KMS-11 (cell line): ENCODE measurements at regions not wholly inside any gene's neighbourhood (a gene's known extent, or its start where the extent isn't known, plus 50 kb on each side); places are given as distances from the start of the nearest gene placed in this dataset.

Experiments
- H2AFZ ChIP-seq: fragments of 200-600 bp; sonication (generic); 2 replicates; pipeline ENCODE4 v1.6.1; 2016; ENCODE audit warnings: antibody characterized with exemption, mixed run types, low read depth
- H3K27ac ChIP-seq: fragments of 200-600 bp; sonication (generic); 2 replicates; pipeline ENCODE4 v1.6.1; 2016; ENCODE audit warnings: mild to moderate bottlenecking, mixed run types
- H3K27me3 ChIP-seq: fragments of 200-600 bp; sonication (generic); 2 replicates; pipeline ENCODE4 v1.6.1; 2017; ENCODE audit warnings: mild to moderate bottlenecking, low read depth, mixed run types, moderate library complexity; ENCODE audit not compliant: insufficient read depth
- H3K36me3 ChIP-seq: fragments of 200-600 bp; sonication (generic); 2 replicates; pipeline ENCODE4 v1.6.1; 2017; ENCODE audit warnings: mild to moderate bottlenecking, mixed run types; ENCODE audit not compliant: insufficient read depth
- H3K4me1 ChIP-seq: fragments of 200-600 bp; sonication (generic); 2 replicates; pipeline ENCODE4 v1.6.1; 2016; ENCODE audit warnings: mild to moderate bottlenecking, low read depth, mixed run types; ENCODE audit not compliant: poor library complexity, severe bottlenecking
- H3K4me2 ChIP-seq: fragments of 200-600 bp; sonication (generic); 2 replicates; pipeline ENCODE4 v1.7.0; 2016; ENCODE audit warnings: mild to moderate bottlenecking, mixed run types
- H3K4me3 ChIP-seq: fragments of 200-600 bp; sonication (generic); IDR thresholded peaks from 2 replicates; pipeline ENCODE4 v1.6.1; 2017; ENCODE audit warnings: low read depth, low read length, mixed read lengths; ENCODE audit not compliant: insufficient read depth
- H3K79me2 ChIP-seq: fragments of 200-600 bp; sonication (generic); 2 replicates; pipeline ENCODE4 v1.6.1; 2016; ENCODE audit warnings: low read depth, mixed run types; ENCODE audit not compliant: insufficient read depth
- H3K9ac ChIP-seq: fragments of 200-600 bp; sonication (generic); 2 replicates; pipeline ENCODE4 v1.6.1; 2016; ENCODE audit warnings: mild to moderate bottlenecking, mixed run types
- H4K20me1 ChIP-seq: fragments of 200-600 bp; sonication (generic); 2 replicates; pipeline ENCODE4 v1.6.1; 2016; ENCODE audit warnings: mild to moderate bottlenecking, mixed run types; ENCODE audit not compliant: insufficient read depth
- CTCF ChIP-seq: fragments of 200-600 bp; sonication (generic); conservative IDR thresholded peaks from 2 replicates; pipeline ENCODE4 v1.6.1; 2017; ENCODE audit warnings: low read depth, mild to moderate bottlenecking, antibody characterized with exemption, low read length, moderate library complexity, mixed read lengths

DNA sequence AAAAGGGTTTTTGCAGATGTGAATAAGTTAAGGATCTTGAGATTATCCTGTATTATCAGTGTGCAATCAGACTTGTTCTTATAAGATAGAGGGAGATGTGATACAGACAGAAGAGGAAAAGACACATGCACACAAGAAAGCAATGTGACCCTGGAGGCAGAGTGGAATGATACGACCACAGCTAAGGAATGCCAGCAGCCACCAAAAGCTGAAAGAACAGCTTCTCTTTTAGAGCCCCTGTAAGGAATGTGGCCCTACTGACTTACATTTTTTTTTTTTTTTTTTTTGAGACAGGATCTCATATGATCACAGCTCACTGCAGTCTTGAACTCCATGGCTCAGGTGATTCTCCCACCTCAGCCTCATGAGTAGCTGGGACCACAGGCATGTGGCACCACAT, 62.3 kb upstream of the CNTNAP4 start:
- no peak overlapping the region for H2AFZ ChIP-seq
- H3K27ac ChIP-seq = no peak overlapping the region
- no peak overlapping the region for H3K9ac ChIP-seq
- no peak overlapping the region for H3K4me2 ChIP-seq
- TF ChIP-seq CTCF = no peak
- H3K36me3 ChIP-seq = no peaks in the 10 kb centered on the region
- H3K27me3 ChIP-seq = no peaks in the 10 kb centered on the region
- no peak overlapping the region for H3K4me3 ChIP-seq
- H4K20me1 ChIP-seq = no peaks in the 10 kb centered on the region
- no peaks in the 10 kb centered on the region for H3K4me1 ChIP-seq
- no peaks in the 10 kb centered on the region for H3K79me2 ChIP-seq

GRCh38 chr16:76222087-76222486, 55.1 kb upstream of the CNTNAP4 start:
- H3K4me2 ChIP-seq = no peak overlapping the region
- H2AFZ ChIP-seq = no peak overlapping the region
- no peak overlapping the region for H3K4me3 ChIP-seq
- no peaks in the 10 kb centered on the region for H4K20me1 ChIP-seq
- no peak overlapping the region for H3K9ac ChIP-seq
- no peaks in the 10 kb centered on the region for H3K79me2 ChIP-seq
- H3K27me3 ChIP-seq = no peaks in the 10 kb centered on the region
- TF ChIP-seq CTCF = no peak
- H3K4me1 ChIP-seq = no peaks in the 10 kb centered on the region
- H3K27ac ChIP-seq = no peak overlapping the region
- no peaks in the 10 kb centered on the region for H3K36me3 ChIP-seq

- Histone ChIP-seq H3K36me3 (no peaks in the 10 kb centered on the region), H3K4me1 (no peaks in the 10 kb centered on the region), H3K9ac (no peak overlapping the region), H3K4me2 (no peak overlapping the region), H3K4me3 (no peak overlapping the region), H3K27ac (no peak overlapping the region), H3K27me3 (no peaks in the 10 kb centered on the region), H4K20me1 (no peaks in the 10 kb centered on the region), H2AFZ (no peak overlapping the region), H3K79me2 (no peaks in the 10 kb centered on the region)
- no peak for TF ChIP-seq CTCF
Measured at GRCh38 chr16:76222853-76223252, 54.3 kb upstream of the CNTNAP4 start.

GRCh38 chr16:76226011-76226410, 51.2 kb upstream of the CNTNAP4 start:
- Histone ChIP-seq H3K4me1 (no peaks in the 10 kb centered on the region), H3K27ac (no peak overlapping the region), H3K79me2 (no peaks in the 10 kb centered on the region), H3K9ac (no peak overlapping the region), H3K36me3 (no peaks in the 10 kb centered on the region), H4K20me1 (no peaks in the 10 kb centered on the region), H3K4me2 (no peak overlapping the region), H3K27me3 (no peaks in the 10 kb centered on the region), H2AFZ (no peak overlapping the region), H3K4me3 (no peak overlapping the region)
- TF ChIP-seq CTCF = no peak

GRCh38 chr16:76226481-76226880, 50.7 kb upstream of the CNTNAP4 start:
- no peaks in the 10 kb centered on the region for H3K27me3 ChIP-seq
- no peak overlapping the region for H3K27ac ChIP-seq
- no peaks in the 10 kb centered on the region for H3K79me2 ChIP-seq
- no peak overlapping the region for H2AFZ ChIP-seq
- no peaks in the 10 kb centered on the region for H3K4me1 ChIP-seq
- H3K4me3 ChIP-seq = no peak overlapping the region
- no peaks in the 10 kb centered on the region for H3K36me3 ChIP-seq
- no peak overlapping the region for H3K4me2 ChIP-seq
- TF ChIP-seq CTCF = no peak
- no peak overlapping the region for H3K9ac ChIP-seq
- H4K20me1 ChIP-seq = no peaks in the 10 kb centered on the region
